DMS153 treated with DMSO at 0.1 percent for 48 hours (cell line): ENCODE measurements at regions not wholly inside any gene's neighbourhood (a gene's known extent, or its start where the extent isn't known, plus 50 kb on each side); places are given as distances from the start of the nearest gene placed in this dataset.
"Not testable (repeated sequence)": the region's sequence is repeated elsewhere in the genome, so short reads cannot be mapped to it uniquely, and the experiment has no call there.

Experiments
- DNase-seq: peaks from one replicate; lab custom pipeline; 2025; ENCODE audit not compliant: unreplicated experiment; lab: John Stamatoyannopoulos, UW

- not testable (repeated sequence) for DNase-seq
Measured at GRCh38 chr14:87020106-87020505, 972.9 kb downstream of the GALC start.

- DNase-seq, result no peak
Measured at GRCh38 chr14:87018294-87018693, 974.7 kb downstream of the GALC start.

GRCh38 chr14:87017335-87017734 is 975.6 kb downstream of the GALC start:
- DNase-seq, result no peak

GRCh38 chr14:87014856-87015255 is 978.1 kb downstream of the GALC start:
- DNase-seq, result no peak

GRCh38 chr14:87013583-87013982 is 979.4 kb downstream of the GALC start:
- no peak for DNase-seq

GRCh38 chr14:87008965-87009364 is 984.0 kb downstream of the GALC start:
- DNase-seq, result no peak

- DNase-seq, result no peak
Measured at GRCh38 chr14:87005280-87005679, 987.7 kb downstream of the GALC start.

- no peak for DNase-seq
Measured at GRCh38 chr14:87002776-87003175, 990.2 kb downstream of the GALC start.

- DNase-seq, result no peak
Measured at GRCh38 chr14:87001333-87001732, 991.6 kb downstream of the GALC start.

GRCh38 chr14:87000081-87000480 is 992.9 kb downstream of the GALC start:
- DNase-seq, result no peak

GRCh38 chr14:86999036-86999435 is 993.9 kb downstream of the GALC start:
- DNase-seq, result no peak

GRCh38 chr14:86997271-86997670 is 995.7 kb downstream of the GALC start:
- DNase-seq, result no peak

- DNase-seq, result no peak
Measured at GRCh38 chr14:86990396-86990795, 1002.6 kb downstream of the GALC start.

- DNase-seq, result no peak
Measured at GRCh38 chr14:86989285-86989684, 1003.7 kb downstream of the GALC start.

- DNase-seq, result no peak
Measured at GRCh38 chr14:86987966-86988365, 1005.0 kb downstream of the GALC start.

- no peak for DNase-seq
Measured at GRCh38 chr14:86973177-86973576, 1019.8 kb downstream of the GALC start.

GRCh38 chr14:86971292-86971691 is 1021.7 kb downstream of the GALC start:
- DNase-seq, result no peak

- no peak for DNase-seq
Measured at GRCh38 chr14:86961106-86961716, 1031.8 kb downstream of the GALC start.

- no peak for DNase-seq
Measured at GRCh38 chr14:86955771-86956354, 1037.1 kb downstream of the GALC start.

- DNase-seq, result no peak
Measured at GRCh38 chr14:86954623-86955022, 1038.4 kb downstream of the GALC start.

- DNase-seq, result no peak
Measured at GRCh38 chr14:86946446-86946845, 1046.5 kb downstream of the GALC start.

- DNase-seq, result no peak
Measured at GRCh38 chr14:86944434-86944833, 1048.5 kb downstream of the GALC start.
